H4 (cell line): ENCODE measurements at regions not wholly inside any gene's neighbourhood (a gene's known extent, or its start where the extent isn't known, plus 50 kb on each side); places are given as distances from the start of the nearest gene placed in this dataset.

Experiments used
- DNase-seq: peaks from one replicate; pipeline ENCODE4 v3.0.0-alpha.2; 2015; ENCODE audit warnings: low spot score

- no peak for DNase-seq
Observed at GRCh38 chr5:67416133-67416937, 219.7 kb upstream of the CD180 start.

- DNase-seq = no peak
Observed at GRCh38 chr5:67414712-67415111, 218.1 kb upstream of the CD180 start.

- DNase-seq = no peak
Observed at GRCh38 chr5:67413721-67414120, 217.1 kb upstream of the CD180 start.

GRCh38 chr5:67409126-67409777 lies 212.7 kb upstream of the CD180 start:
- no peak for DNase-seq

- DNase-seq = no peak
Observed at GRCh38 chr5:67407979-67408378, 211.4 kb upstream of the CD180 start.

GRCh38 chr5:67405755-67406154 lies 209.2 kb upstream of the CD180 start:
- no peak for DNase-seq

GRCh38 chr5:67405101-67405364 lies 208.4 kb upstream of the CD180 start:
- DNase-seq = no peak

- no peak for DNase-seq
Observed at GRCh38 chr5:67404256-67405100, 207.9 kb upstream of the CD180 start.

GRCh38 chr5:67402526-67402925 lies 205.9 kb upstream of the CD180 start:
- no peak for DNase-seq

- no peak for DNase-seq
Observed at GRCh38 chr5:67401172-67401571, 204.6 kb upstream of the CD180 start.

GRCh38 chr5:67400752-67401151 lies 204.2 kb upstream of the CD180 start:
- DNase-seq = no peak

- DNase-seq = no peak
Observed at GRCh38 chr5:67395790-67396418, 199.3 kb upstream of the CD180 start.

GRCh38 chr5:67393211-67393610 lies 196.6 kb upstream of the CD180 start:
- DNase-seq = no peak

GRCh38 chr5:67390935-67391334 lies 194.3 kb upstream of the CD180 start:
- DNase-seq = no peak

GRCh38 chr5:67383451-67383850 lies 186.9 kb upstream of the CD180 start:
- DNase-seq = no peak

GRCh38 chr5:67381236-67381880 lies 184.8 kb upstream of the CD180 start:
- no peak for DNase-seq

GRCh38 chr5:67380431-67380830 lies 183.8 kb upstream of the CD180 start:
- no peak for DNase-seq

- no peak for DNase-seq
Observed at GRCh38 chr5:67379753-67380152, 183.2 kb upstream of the CD180 start.

GRCh38 chr5:67378256-67378655 lies 181.7 kb upstream of the CD180 start:
- DNase-seq = no peak

GRCh38 chr5:67377631-67378030 lies 181.0 kb upstream of the CD180 start:
- no peak for DNase-seq

GRCh38 chr5:67375606-67376005 lies 179.0 kb upstream of the CD180 start:
- no peak for DNase-seq

- DNase-seq = no peak
Observed at GRCh38 chr5:67374378-67374777, 177.8 kb upstream of the CD180 start.
